SK-N-MC (cell line): ENCODE measurements at regions not wholly inside any gene's neighbourhood (a gene's known extent, or its start where the extent isn't known, plus 50 kb on each side); places are given as distances from the start of the nearest gene placed in this dataset.

Experiments used
- EZH2 ChIP-seq: fragments of 200-600 bp; sonication (generic); IDR thresholded peaks from one replicate; pipeline ENCODE4 v1.6.1; 2017; ENCODE audit warnings: antibody characterized with exemption
- FOXP2 ChIP-seq: optimal IDR thresholded peaks from 2 replicates; pipeline ENCODE3; 2011; ENCODE audit warnings: mild to moderate bottlenecking, moderate library complexity; ENCODE audit not compliant: insufficient read depth; ENCODE audit errors: extremely low read length, control extremely low read depth

DNA sequence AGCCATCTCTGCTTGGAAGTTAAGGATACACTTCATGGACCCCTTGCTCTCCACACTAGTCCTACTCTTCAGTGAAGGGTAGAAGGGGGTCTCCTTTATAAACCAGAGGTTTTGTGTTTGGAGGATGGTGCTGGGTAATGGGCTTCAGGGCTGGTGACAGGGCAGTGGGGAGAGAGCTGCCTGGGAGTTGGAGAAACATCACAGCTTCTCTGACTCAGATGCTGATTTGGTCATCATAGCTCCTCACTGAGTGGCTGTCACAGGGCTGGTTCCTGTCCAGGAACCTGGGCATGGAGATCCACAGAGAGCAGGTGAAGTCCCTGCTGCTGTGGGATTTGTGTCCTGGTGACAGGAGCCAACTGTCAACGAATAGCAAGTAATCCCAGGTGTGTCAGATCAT, 333.9 kb upstream of the ATP10A start:
- no peak for TF ChIP-seq FOXP2
- TF ChIP-seq EZH2 = no peak
